ENCODE measurements at regions not wholly inside any gene's neighbourhood (a gene's known extent, or its start where the extent isn't known, plus 50 kb on each side); places are given as distances from the start of the nearest gene placed in this dataset.

DNA sequence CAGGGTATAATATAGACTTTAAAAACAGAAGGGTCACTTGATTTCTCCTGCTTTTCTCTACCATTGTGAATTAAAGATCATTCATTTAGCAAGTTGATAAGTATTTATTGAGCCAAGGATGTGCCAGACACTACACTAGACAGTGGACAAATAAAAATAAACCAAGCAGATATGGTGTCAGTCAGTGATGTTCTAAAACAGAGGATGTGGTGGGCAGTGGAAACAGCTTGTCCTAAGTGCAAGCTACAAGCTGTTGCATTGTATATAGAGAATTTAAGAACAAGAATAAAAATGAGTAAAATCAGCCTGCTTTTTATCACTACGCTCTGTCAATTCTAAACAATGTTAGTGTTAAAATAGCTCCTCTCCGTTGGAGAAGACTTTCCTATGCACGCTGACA is 637.3 kb upstream of the GRM7 start:
- H3K4me3 ChIP-seq: no peak overlapping the region
- H3K4me1 ChIP-seq (replicated peaks): no peaks in the 10 kb centered on the region
- no peak for DNase-seq (ENCODE audit: low spot score)
- TF ChIP-seq POLR2AphosphoS5 (IDR thresholded peaks at IDR 0.05) (no peak), POLR2A (IDR thresholded peaks at IDR 0.05) (no peak)
- intact Hi-C loops (cut with DNase I): no loop called here
- H3K36me3 ChIP-seq: no peaks in the 10 kb centered on the region
- no peaks in the 10 kb centered on the region for H3K9me3 ChIP-seq
- WGBS: 93% methylated on average over 3 of the region's 3 CpGs
- H3K27ac ChIP-seq: no peak overlapping the region
- H3K27me3 ChIP-seq (replicated peaks; ENCODE audit: insufficient read depth): no peaks in the 10 kb centered on the region

DNA sequence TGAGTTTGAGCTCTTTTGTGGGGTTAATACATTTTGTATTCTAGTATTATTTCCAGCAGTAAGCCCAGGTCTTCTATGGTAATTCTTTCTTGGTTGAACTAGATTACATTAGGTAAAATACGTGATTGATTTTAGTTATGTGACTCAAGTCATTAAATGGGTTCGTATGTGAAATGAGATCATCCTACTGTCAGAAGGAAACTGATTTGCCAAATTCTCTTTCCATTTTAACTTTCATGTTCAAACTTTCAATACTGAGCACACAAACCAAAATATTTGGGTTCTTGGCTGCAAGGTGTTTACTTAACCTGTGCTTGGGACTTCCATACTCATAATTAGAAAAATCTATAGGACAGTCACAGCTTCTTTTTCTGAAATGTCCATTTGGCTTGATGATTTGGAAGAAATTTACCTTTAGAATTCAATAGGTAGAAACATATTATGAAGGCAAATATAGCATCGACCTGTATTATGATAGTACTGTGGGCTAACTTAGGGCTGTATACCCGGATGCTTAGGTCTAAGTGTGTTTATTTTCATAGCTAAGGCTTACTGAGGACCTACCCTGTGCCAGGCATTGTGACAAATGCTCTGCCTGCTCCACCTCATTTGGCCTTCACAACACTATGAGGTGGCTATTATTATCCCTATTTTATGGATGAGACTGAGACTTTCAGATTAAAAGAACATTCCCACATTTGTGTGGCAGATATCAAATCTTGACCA is 631.8 kb upstream of the GRM7 start:
- Histone ChIP-seq H3K27me3 (replicated peaks; ENCODE audit: insufficient read depth) (no peaks in the 10 kb centered on the region), H3K4me1 (replicated peaks) (no peaks in the 10 kb centered on the region), H3K4me3 (no peak overlapping the region), H3K9me3 (no peaks in the 10 kb centered on the region), H3K36me3 (no peaks in the 10 kb centered on the region), H3K27ac (no peak overlapping the region)
- no peak for TF ChIP-seq POLR2A (IDR thresholded peaks at IDR 0.05)
- 82% methylated on average over 4 of the region's 4 CpGs for WGBS
- intact Hi-C loops (cut with DNase I): no loop called here
- no peak for DNase-seq (ENCODE audit: low spot score)

DNA sequence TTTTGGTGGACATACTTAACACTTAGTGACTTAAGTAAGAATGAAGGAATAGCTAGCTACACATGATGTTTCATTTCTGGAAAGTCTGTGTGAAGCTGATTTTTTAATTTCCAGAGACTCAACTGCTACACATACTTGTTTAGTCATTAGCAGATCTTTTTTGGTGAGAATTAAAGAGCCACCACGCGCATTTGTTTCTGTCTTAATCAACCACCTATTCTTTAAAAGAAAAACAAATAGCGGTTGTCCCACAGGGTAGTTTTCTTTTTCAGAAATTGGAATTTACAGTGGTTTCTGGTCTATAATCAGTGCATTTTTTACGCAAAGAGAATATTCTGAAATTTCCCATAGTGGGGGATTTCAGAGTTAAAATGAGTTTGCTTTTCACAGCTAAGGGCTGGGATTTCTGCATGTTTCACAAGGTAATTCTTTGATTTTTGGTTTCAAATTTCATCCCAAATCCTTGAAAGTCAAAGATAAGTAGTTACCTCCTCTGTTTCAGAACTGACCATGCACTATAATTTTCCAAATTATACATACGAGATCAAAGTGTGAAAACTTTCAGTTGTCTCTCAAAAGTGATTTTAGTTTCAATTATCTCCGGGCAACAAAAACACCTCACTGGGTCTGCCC is 631.0 kb upstream of the GRM7 start:
- no peak overlapping the region for H3K27ac ChIP-seq
- no peak overlapping the region for H3K4me3 ChIP-seq
- no peaks in the 10 kb centered on the region for H3K27me3 ChIP-seq (replicated peaks; ENCODE audit: insufficient read depth)
- no peaks in the 10 kb centered on the region for H3K9me3 ChIP-seq
- 86% methylated on average over 6 of the region's 6 CpGs for WGBS
- no peak for TF ChIP-seq POLR2A (IDR thresholded peaks at IDR 0.05)
- TF ChIP-seq, protein P1, sequence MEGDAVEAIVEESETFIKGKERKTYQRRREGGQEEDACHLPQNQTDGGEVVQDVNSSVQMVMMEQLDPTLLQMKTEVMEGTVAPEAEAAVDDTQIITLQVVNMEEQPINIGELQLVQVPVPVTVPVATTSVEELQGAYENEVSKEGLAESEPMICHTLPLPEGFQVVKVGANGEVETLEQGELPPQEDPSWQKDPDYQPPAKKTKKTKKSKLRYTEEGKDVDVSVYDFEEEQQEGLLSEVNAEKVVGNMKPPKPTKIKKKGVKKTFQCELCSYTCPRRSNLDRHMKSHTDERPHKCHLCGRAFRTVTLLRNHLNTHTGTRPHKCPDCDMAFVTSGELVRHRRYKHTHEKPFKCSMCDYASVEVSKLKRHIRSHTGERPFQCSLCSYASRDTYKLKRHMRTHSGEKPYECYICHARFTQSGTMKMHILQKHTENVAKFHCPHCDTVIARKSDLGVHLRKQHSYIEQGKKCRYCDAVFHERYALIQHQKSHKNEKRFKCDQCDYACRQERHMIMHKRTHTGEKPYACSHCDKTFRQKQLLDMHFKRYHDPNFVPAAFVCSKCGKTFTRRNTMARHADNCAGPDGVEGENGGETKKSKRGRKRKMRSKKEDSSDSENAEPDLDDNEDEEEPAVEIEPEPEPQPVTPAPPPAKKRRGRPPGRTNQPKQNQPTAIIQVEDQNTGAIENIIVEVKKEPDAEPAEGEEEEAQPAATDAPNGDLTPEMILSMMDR (IDR thresholded peaks at IDR 0.05): no peak
- no peak for TF ChIP-seq POLR2AphosphoS5 (IDR thresholded peaks at IDR 0.05)
- DNase-seq (ENCODE audit: low spot score): no peak
- intact Hi-C loops (cut with DNase I): no loop called here
- no peaks in the 10 kb centered on the region for H3K36me3 ChIP-seq
- H3K4me1 ChIP-seq (replicated peaks): no peaks in the 10 kb centered on the region

DNA sequence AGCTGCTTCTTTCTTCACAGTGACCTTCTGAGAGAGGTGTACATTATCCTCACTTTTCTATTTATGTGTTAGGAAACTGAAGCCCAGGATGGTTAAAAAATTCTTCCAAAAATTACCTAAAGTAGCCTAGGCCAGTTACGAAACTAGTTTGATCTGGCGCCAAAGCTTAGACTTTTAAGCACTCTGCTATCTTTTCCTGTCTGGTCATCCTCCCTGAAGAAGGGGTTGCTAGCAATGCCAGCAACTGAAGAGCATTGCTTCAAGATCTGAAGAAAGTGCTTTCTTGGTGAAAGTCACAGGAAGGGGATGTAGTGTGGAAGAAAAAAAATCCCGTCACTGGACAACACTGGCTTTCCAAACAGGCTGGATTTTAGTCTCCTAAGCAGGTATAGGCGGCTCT is 618.8 kb upstream of the GRM7 start:
- TF ChIP-seq POLR2AphosphoS5 (IDR thresholded peaks at IDR 0.05) (no peak), POLR2A (IDR thresholded peaks at IDR 0.05) (no peak)
- TF ChIP-seq, protein P1 (IDR thresholded peaks at IDR 0.05): no peak
- no peak for DNase-seq (ENCODE audit: low spot score)
- Histone ChIP-seq H3K27ac (no peak overlapping the region), H3K9me3 (no peaks in the 10 kb centered on the region), H3K4me3 (no peak overlapping the region), H3K27me3 (replicated peaks; ENCODE audit: insufficient read depth) (no peaks in the 10 kb centered on the region), H3K36me3 (no peaks in the 10 kb centered on the region), H3K4me1 (replicated peaks) (no peaks in the 10 kb centered on the region)
- intact Hi-C loops (cut with DNase I): no loop called here
- WGBS: 84% methylated on average over 4 of the region's 4 CpGs

DNA sequence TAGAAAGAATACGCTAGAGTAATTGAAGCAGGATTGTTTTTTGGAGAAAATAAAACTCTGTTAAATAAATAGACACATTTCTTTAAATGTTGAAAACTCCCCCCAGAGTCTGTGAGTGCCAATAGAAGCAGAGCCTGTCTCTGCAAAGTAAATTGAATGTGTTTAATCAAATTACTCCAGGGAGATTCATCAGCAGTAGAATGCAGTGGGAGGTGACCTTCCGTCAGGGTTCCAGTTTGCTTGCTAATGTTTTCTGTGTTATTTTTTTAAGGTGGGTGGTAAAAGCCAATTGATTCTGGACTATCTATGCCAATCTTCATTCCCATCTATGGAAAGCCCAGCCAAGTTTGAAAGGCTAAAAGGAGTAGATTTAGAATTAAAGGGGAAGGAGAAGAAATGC is 612.4 kb upstream of the GRM7 start:
- no peak for DNase-seq (ENCODE audit: low spot score)
- TF ChIP-seq POLR2A (IDR thresholded peaks at IDR 0.05): no peak
- TF ChIP-seq, protein P1 (IDR thresholded peaks at IDR 0.05): no peak
- no peak for TF ChIP-seq POLR2AphosphoS5 (IDR thresholded peaks at IDR 0.05)
- intact Hi-C loops (cut with DNase I): no loop called here
- H3K4me3 ChIP-seq: no peak overlapping the region
- no peaks in the 10 kb centered on the region for H3K36me3 ChIP-seq
- no peak overlapping the region for H3K27ac ChIP-seq
- WGBS: 20% methylated on average over 2 of the region's 2 CpGs
- H3K4me1 ChIP-seq (replicated peaks): no peaks in the 10 kb centered on the region
- no peaks in the 10 kb centered on the region for H3K9me3 ChIP-seq
- no peaks in the 10 kb centered on the region for H3K27me3 ChIP-seq (replicated peaks; ENCODE audit: insufficient read depth)

DNA sequence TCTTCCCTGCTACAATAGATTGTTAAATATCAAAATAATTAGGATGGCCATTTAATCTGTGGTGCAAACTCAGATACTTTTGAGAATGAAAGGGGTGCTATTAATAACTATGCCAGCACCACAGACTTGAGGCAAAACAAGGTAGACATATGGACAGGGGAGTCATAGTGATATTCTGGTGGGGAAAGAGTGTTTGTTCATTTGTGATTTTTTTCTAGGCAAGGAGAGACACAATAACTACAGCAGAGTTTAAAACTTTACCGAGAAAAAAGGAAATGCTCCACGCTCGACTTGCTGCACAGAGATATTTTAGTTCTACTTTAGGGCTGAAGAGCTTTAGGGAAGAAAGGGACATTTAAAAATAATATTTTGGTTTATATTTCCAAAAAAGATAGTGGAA is 611.2 kb upstream of the GRM7 start:
- intact Hi-C loops (cut with DNase I): no loop called here
- Histone ChIP-seq H3K27me3 (replicated peaks; ENCODE audit: insufficient read depth) (no peaks in the 10 kb centered on the region), H3K4me1 (replicated peaks) (no peaks in the 10 kb centered on the region), H3K9me3 (no peaks in the 10 kb centered on the region), H3K36me3 (no peaks in the 10 kb centered on the region), H3K27ac (no peak overlapping the region), H3K4me3 (no peak overlapping the region)
- 82% methylated on average over 3 of the region's 3 CpGs for WGBS
- DNase-seq (ENCODE audit: low spot score): no peak
- TF ChIP-seq POLR2A (IDR thresholded peaks at IDR 0.05): no peak
- TF ChIP-seq POLR2AphosphoS5 (IDR thresholded peaks at IDR 0.05): no peak
- TF ChIP-seq, protein P1 (IDR thresholded peaks at IDR 0.05): no peak

Data from prostate gland (tissue), 2 donors.